HEK293 (cell line): ENCODE measurements at regions not wholly inside any gene's neighbourhood (a gene's known extent, or its start where the extent isn't known, plus 50 kb on each side); places are given as distances from the start of the nearest gene placed in this dataset.

Experiments
- CTCF ChIA-PET: fragments of 350-600 bp; formaldehyde crosslinking; extraction: SDS; loops from one replicate; lab custom pipeline; 2021; ENCODE audit warnings: antibody characterized with exemption; lab: Yijun Ruan, JAX
- POLR2A ChIA-PET: fragments of 300-600 bp; formaldehyde crosslinking; extraction: SDS; loops from one replicate; lab custom pipeline; 2020; ENCODE audit warnings: antibody characterized with exemption, inconsistent platforms; lab: Yijun Ruan, JAX
- H3K27ac ChIP-seq: fragments of 200-500 bp; sonication (Bioruptor generic); 2 replicates; pipeline ENCODE4 v1.5.1; 2014; ENCODE audit warnings: low read depth, low read length, control low read depth, inconsistent platforms; ENCODE audit errors: extremely low read depth
- H3K36me3 ChIP-seq, 2 experiments: fragments of 200-500 bp in 1 of 2; sonication (Bioruptor generic) in 1 of 2; 1 replicate in 1 of 2; 2 replicates in 1 of 2; pipeline ENCODE4 v1.5.1; 2014 to 2017; ENCODE audit warnings: inconsistent platforms in 2 of 2, low read length in 2 of 2; ENCODE audit not compliant: control insufficient read depth in 2 of 2, insufficient read depth in 1 of 2
- H3K4me1 ChIP-seq: fragments of 200-500 bp; sonication (Bioruptor generic); 2 replicates; pipeline ENCODE4 v1.5.1; 2014; ENCODE audit warnings: mild to moderate bottlenecking, low read length, inconsistent platforms; ENCODE audit not compliant: control insufficient read depth, insufficient read depth
- H3K4me3 ChIP-seq: 2 replicates; pipeline ENCODE4 v1.5.1; 2011; ENCODE audit warnings: low read depth, mild to moderate bottlenecking, control low read depth, low read length, moderate library complexity
- H3K9me3 ChIP-seq: fragments of 200-500 bp; sonication (Bioruptor generic); 2 replicates; pipeline ENCODE4 v1.5.1; 2014; ENCODE audit warnings: low read depth, low read length, inconsistent platforms; ENCODE audit not compliant: control insufficient read depth, insufficient read depth
- ZNF133 ChIP-seq: fragments of 450-650 bp; formaldehyde crosslinking; IDR thresholded peaks from 2 replicates; pipeline ENCODE4 v1.5.1; 2016; ENCODE audit warnings: missing biosample characterization, missing genetic modification characterization
- ZNF19 ChIP-seq: fragments of 450-650 bp; formaldehyde crosslinking; IDR thresholded peaks from 2 replicates; pipeline ENCODE4; 2016; ENCODE audit warnings: missing biosample characterization, missing genetic modification characterization, low read depth
- ZNF37A ChIP-seq: fragments of 450-650 bp; IDR thresholded peaks from 2 replicates; pipeline ENCODE4 v1.5.1; 2018; ENCODE audit warnings: missing biosample characterization, missing genetic modification characterization
- ZNF391 ChIP-seq: fragments of 450-650 bp; formaldehyde crosslinking; IDR thresholded peaks from 2 replicates; pipeline ENCODE4 v1.5.1; 2016; ENCODE audit warnings: low read depth, missing biosample characterization, missing genetic modification characterization, borderline replicate concordance
- ZNF394 ChIP-seq: fragments of 450-650 bp; formaldehyde crosslinking; IDR thresholded peaks from 2 replicates; pipeline ENCODE4 v1.5.1; 2016; ENCODE audit warnings: missing biosample characterization, missing genetic modification characterization, mild to moderate bottlenecking, moderate library complexity, borderline replicate concordance
- ZNF670 ChIP-seq: fragments of 450-650 bp; formaldehyde crosslinking; IDR thresholded peaks from 2 replicates; pipeline ENCODE4 v1.5.1; 2016; ENCODE audit warnings: missing biosample characterization, missing genetic modification characterization, low read depth
- ZNF768 ChIP-seq: fragments of 450-650 bp; formaldehyde crosslinking; IDR thresholded peaks from 2 replicates; pipeline ENCODE4 v1.5.1; 2018; ENCODE audit warnings: missing biosample characterization, mild to moderate bottlenecking, missing genetic modification characterization
- TF ChIP-seq, protein P1 (sequence below): fragments of 450-650 bp; formaldehyde crosslinking; IDR thresholded peaks from 2 replicates; pipeline ENCODE4 v1.5.1; 2016; ENCODE audit warnings: missing biosample characterization, missing genetic modification characterization, low read depth
- TF ChIP-seq, protein P2 (sequence below): fragments of 450-650 bp; formaldehyde crosslinking; IDR thresholded peaks from 2 replicates; pipeline ENCODE4 v1.5.1; 2016; ENCODE audit warnings: missing biosample characterization, missing genetic modification characterization, borderline replicate concordance
- TF ChIP-seq, protein P3 (sequence below): fragments of 450-650 bp; formaldehyde crosslinking; IDR thresholded peaks from 2 replicates; pipeline ENCODE4 v1.5.0; 2017; ENCODE audit warnings: missing biosample characterization, missing genetic modification characterization, borderline replicate concordance
- TF ChIP-seq, protein P4 (sequence below): fragments of 450-650 bp; formaldehyde crosslinking; IDR thresholded peaks from 2 replicates; pipeline ENCODE4 v1.5.1; 2016; ENCODE audit warnings: missing biosample characterization, missing genetic modification characterization

DNA sequence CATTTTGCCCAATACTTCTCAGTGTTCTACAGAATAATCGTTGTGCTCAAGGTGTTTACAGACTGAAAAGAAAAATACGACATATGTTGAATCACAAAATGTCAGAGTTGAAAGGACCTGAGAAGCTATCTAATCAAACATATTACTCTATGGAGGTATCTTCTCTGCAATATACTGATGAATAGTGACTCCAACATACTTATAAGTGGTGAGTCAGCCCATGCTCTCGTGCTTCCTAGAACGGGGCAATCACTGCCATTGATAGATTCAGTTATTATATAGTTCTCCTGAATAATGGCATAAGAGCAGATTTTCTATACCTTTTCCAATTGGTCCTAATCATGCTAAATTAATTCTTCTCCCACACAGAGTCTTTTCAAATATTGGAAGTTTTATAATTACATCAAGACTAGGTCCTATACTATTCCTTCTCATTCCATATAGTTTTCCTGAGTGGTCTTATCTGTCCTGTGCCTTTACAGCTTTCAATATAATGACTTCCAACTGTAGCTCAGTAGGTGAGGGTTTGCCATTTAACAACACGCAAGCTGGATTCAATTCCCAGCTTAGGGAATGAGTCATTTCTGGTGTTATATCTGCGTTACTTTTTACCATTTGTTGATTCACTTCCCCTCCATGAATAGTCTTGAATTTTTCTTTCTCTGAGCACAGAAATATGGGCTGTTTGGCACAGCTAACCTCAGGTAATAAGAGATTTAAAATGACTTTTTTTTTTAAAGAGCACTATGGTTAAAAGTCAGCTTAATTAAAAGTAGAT is 81.1 kb downstream of the PLK2 start:
- Histone ChIP-seq H3K36me3 (no peaks in the 10 kb centered on the region), H3K4me1 (no peaks in the 10 kb centered on the region), H3K27ac (no peak overlapping the region), H3K4me3 (no peak overlapping the region), H3K9me3 (no peaks in the 10 kb centered on the region; the same call in 1 of the 2 replicates)
- ChIA-PET POLR2A (no interaction called here), CTCF (no interaction called here)
- TF ChIP-seq ZNF133 (tag by site-specific recombination) (peak; percentile 62), ZNF37A (tag by site-specific recombination) (no peak)
- TF ChIP-seq, protein P1, sequence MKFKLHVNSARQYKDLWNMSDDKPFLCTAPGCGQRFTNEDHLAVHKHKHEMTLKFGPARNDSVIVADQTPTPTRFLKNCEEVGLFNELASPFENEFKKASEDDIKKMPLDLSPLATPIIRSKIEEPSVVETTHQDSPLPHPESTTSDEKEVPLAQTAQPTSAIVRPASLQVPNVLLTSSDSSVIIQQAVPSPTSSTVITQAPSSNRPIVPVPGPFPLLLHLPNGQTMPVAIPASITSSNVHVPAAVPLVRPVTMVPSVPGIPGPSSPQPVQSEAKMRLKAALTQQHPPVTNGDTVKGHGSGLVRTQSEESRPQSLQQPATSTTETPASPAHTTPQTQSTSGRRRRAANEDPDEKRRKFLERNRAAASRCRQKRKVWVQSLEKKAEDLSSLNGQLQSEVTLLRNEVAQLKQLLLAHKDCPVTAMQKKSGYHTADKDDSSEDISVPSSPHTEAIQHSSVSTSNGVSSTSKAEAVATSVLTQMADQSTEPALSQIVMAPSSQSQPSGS (tag by site-specific recombination), result no peak
- TF ChIP-seq, protein P2, sequence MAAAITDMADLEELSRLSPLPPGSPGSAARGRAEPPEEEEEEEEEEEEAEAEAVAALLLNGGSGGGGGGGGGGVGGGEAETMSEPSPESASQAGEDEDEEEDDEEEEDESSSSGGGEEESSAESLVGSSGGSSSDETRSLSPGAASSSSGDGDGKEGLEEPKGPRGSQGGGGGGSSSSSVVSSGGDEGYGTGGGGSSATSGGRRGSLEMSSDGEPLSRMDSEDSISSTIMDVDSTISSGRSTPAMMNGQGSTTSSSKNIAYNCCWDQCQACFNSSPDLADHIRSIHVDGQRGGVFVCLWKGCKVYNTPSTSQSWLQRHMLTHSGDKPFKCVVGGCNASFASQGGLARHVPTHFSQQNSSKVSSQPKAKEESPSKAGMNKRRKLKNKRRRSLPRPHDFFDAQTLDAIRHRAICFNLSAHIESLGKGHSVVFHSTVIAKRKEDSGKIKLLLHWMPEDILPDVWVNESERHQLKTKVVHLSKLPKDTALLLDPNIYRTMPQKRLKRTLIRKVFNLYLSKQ (tag by site-specific recombination), result no peak
- TF ChIP-seq, protein P3, sequence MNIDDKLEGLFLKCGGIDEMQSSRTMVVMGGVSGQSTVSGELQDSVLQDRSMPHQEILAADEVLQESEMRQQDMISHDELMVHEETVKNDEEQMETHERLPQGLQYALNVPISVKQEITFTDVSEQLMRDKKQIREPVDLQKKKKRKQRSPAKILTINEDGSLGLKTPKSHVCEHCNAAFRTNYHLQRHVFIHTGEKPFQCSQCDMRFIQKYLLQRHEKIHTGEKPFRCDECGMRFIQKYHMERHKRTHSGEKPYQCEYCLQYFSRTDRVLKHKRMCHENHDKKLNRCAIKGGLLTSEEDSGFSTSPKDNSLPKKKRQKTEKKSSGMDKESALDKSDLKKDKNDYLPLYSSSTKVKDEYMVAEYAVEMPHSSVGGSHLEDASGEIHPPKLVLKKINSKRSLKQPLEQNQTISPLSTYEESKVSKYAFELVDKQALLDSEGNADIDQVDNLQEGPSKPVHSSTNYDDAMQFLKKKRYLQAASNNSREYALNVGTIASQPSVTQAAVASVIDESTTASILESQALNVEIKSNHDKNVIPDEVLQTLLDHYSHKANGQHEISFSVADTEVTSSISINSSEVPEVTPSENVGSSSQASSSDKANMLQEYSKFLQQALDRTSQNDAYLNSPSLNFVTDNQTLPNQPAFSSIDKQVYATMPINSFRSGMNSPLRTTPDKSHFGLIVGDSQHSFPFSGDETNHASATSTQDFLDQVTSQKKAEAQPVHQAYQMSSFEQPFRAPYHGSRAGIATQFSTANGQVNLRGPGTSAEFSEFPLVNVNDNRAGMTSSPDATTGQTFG, result no peak

DNA sequence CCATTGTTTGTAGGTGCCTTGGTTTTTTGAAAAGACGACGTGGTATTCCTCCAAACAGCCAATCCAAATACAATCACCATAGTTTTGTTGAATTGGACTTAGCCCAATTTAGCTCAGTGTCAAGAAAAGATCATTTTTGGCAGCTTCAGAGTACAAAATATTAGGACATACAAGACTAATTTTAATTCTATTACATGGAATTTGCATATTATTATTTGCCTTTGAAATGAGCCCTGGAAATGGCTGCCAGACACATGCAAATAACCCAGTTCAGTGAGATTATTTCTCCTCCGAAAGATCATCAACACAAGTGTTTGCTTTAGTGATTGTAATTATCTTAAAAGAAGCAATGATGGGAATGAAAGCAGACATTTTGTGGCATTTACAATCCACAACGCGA is 89.3 kb downstream of the PLK2 start:
- POLR2A ChIA-PET, result no interaction called here
- Histone ChIP-seq H3K4me3 (no peak overlapping the region), H3K9me3 (no peaks in the 10 kb centered on the region), H3K4me1 (no peaks in the 10 kb centered on the region), H3K36me3 (no peaks in the 10 kb centered on the region), H3K27ac (no peak overlapping the region)
- CTCF ChIA-PET, result no interaction called here
- TF ChIP-seq ZNF391 (tag by site-specific recombination), result no peak

DNA sequence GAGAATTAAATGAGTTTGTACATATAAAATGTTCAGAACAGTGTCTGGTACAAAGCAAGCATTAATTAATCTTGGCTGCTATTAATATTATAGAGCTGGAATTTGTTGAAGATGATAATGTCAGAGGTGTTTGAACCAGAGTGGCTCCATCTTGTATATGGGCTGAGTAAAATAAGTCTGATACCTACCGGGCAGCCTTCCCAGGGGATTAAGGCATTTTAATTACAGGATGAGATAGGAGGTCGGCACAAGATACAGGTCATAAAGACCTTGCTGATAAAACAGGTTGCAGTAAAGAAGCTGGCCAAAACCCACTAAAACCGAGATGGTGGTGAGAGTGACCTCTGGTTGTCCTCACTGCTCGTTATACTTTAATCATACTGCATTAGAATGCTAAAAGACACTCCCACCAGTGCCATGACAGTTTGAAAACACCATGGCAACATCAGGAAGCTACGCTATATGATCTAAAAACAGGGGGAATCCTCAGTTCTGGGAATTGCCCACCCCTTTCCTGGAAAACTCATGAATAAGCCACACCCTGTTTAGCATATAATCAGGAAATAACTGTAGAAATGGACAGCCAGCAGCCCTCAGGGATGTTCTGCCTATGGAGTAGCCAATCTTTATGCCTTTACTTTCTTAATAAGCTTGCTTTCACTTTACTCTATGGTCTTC is 90.2 kb downstream of the PLK2 start:
- Histone ChIP-seq H3K27ac (no peak overlapping the region), H3K36me3 (no peaks in the 10 kb centered on the region), H3K4me3 (no peak overlapping the region), H3K9me3 (no peaks in the 10 kb centered on the region), H3K4me1 (no peaks in the 10 kb centered on the region)
- TF ChIP-seq ZNF19 (tag by site-specific recombination), result no peak
- TF ChIP-seq, protein P4, sequence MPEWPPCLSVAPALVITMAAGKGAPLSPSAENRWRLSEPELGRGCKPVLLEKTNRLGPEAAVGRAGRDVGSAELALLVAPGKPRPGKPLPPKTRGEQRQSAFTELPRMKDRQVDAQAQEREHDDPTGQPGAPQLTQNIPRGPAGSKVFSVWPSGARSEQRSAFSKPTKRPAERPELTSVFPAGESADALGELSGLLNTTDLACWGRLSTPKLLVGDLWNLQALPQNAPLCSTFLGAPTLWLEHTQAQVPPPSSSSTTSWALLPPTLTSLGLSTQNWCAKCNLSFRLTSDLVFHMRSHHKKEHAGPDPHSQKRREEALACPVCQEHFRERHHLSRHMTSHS (tag by site-specific recombination), result no peak
- no peak for TF ChIP-seq ZNF394 (tag by site-specific recombination)
- no peak for TF ChIP-seq ZNF670
- TF ChIP-seq ZNF768 (tag by site-specific recombination), result no peak
- CTCF ChIA-PET, result no interaction called here
- POLR2A ChIA-PET, result no interaction called here
